PC-3 (cell line): ENCODE measurements at regions not wholly inside any gene's neighbourhood (a gene's known extent, or its start where the extent isn't known, plus 50 kb on each side); places are given as distances from the start of the nearest gene placed in this dataset.

ENCODE experiments used
- ATAC-seq: fragments of 200-7000 bp; cut with Tn5 transposase; 2 replicates; pipeline ENCODE4 v1.9.1; 2020; ENCODE audit warnings: mild to moderate bottlenecking, moderate library complexity
- BruUV-seq: library from RNA; stranded (reverse); fragments of 400-500 nt; replicated peaks from 2 replicates; lab custom pipeline; 2021; lab: Mats Ljungman, UMichigan
- CTCF ChIA-PET: fragments of 300-600 bp; sonication (Branson Sonifier 250); formaldehyde crosslinking; loops from one replicate; lab custom pipeline; 2022; ENCODE audit warnings: antibody characterized with exemption; lab: Charles Lee
- POLR2A ChIA-PET: fragments of 300-600 bp; sonication (Branson Sonifier 250); formaldehyde crosslinking; loops from one replicate; lab custom pipeline; 2022; ENCODE audit warnings: antibody characterized with exemption; ENCODE audit not compliant: unreplicated experiment; lab: Charles Lee
- DNase-seq: peaks from one replicate; pipeline ENCODE4 v3.0.0-alpha.2; 2015
- H2AFZ ChIP-seq: fragments of 300-600 bp; sonication (generic); 2 replicates; pipeline ENCODE4 v1.6.0; 2016; ENCODE audit warnings: antibody characterized with exemption, low read length
- H3F3A ChIP-seq: fragments of 300-600 bp; sonication (generic); one replicate; pipeline ENCODE4 v1.6.0; 2017; ENCODE audit warnings: antibody characterized with exemption, low read length, control low read depth, mild to moderate bottlenecking; ENCODE audit not compliant: unreplicated experiment
- H3K27ac ChIP-seq: fragments of 300-600 bp; sonication (generic); 2 replicates; pipeline ENCODE4 v1.5.1; 2016; ENCODE audit warnings: mild to moderate bottlenecking, low read length
- H3K27me3 ChIP-seq: fragments of 300-600 bp; sonication (generic); 2 replicates; pipeline ENCODE4 v1.6.1; 2016; ENCODE audit warnings: low read length, mixed read lengths
- H3K36me3 ChIP-seq: fragments of 300-600 bp; sonication (generic); 2 replicates; pipeline ENCODE4 v1.6.1; 2016; ENCODE audit warnings: low read depth, mixed run types, low read length, mixed read lengths
- H3K4me1 ChIP-seq: fragments of 300-600 bp; sonication (generic); 2 replicates; pipeline ENCODE4 v1.5.1; 2016; ENCODE audit warnings: low read length; ENCODE audit not compliant: insufficient read depth
- H3K4me2 ChIP-seq: fragments of 300-600 bp; sonication (generic); 2 replicates; pipeline ENCODE4 v1.6.0; 2016; ENCODE audit warnings: low read length
- H3K4me3 ChIP-seq: fragments of 300-600 bp; sonication (generic); 2 replicates; pipeline ENCODE4 v1.5.1; 2016; ENCODE audit warnings: mild to moderate bottlenecking, low read length, mixed read lengths
- H3K79me2 ChIP-seq: fragments of 300-600 bp; sonication (generic); 2 replicates; pipeline ENCODE4 v1.6.1; 2017; ENCODE audit warnings: low read length, mixed read lengths
- H3K9ac ChIP-seq: fragments of 300-600 bp; sonication (generic); 2 replicates; pipeline ENCODE4 v1.6.0; 2016; ENCODE audit warnings: mild to moderate bottlenecking, low read length
- H3K9me2 ChIP-seq: fragments of 300-600 bp; sonication (generic); replicated peaks from 2 replicates; pipeline ENCODE4 v1.6.1; 2016; ENCODE audit warnings: mixed run types, low read length, mixed read lengths
- H3K9me3 ChIP-seq: fragments of 300-600 bp; sonication (generic); 2 replicates; pipeline ENCODE4 v1.6.1; 2016; ENCODE audit warnings: low read length, mixed read lengths
- H4K20me1 ChIP-seq: fragments of 300-600 bp; sonication (generic); 2 replicates; pipeline ENCODE4 v1.6.1; 2016; ENCODE audit warnings: low read length, mixed read lengths
- EZH2 ChIP-seq: fragments of 300-600 bp; sonication (generic); IDR thresholded peaks from one replicate; pipeline ENCODE4 v1.6.1; 2017; ENCODE audit warnings: antibody characterized with exemption, mild to moderate bottlenecking, low read length; ENCODE audit not compliant: unreplicated experiment
- EZH2phosphoT487 ChIP-seq: fragments of 300-600 bp; sonication (generic); IDR thresholded peaks from 2 replicates; pipeline ENCODE4 v1.6.1; 2018; ENCODE audit warnings: mild to moderate bottlenecking, antibody characterized with exemption, low read length, borderline replicate concordance
- intact Hi-C: fragments of 100-400 bp; cut with micrococcal nuclease; formaldehyde crosslinking; loops from 2 replicates; pipeline ENCODE4 v1.9.0; 2023
- TF ChIP-seq, protein P1 (sequence below): fragments of 300-600 bp; sonication (generic); conservative IDR thresholded peaks from 2 replicates; pipeline ENCODE4 v1.5.1; 2017; ENCODE audit warnings: antibody characterized with exemption, low read depth, mild to moderate bottlenecking, low read length

GRCh38 chr6:113644861-113645575, 212.1 kb upstream of the MARCKS start:
- Histone ChIP-seq H2AFZ (peak overlapping the region; percentile 30), H3K9me3 (no peaks in the 10 kb centered on the region), H3K9me2 (no peaks in the 10 kb centered on the region), H3K4me3 (no peak overlapping the region), H3K4me2 (peak overlapping the region; percentile 50), H3K4me1 (peaks cover 35% of the 10 kb centered on the region), H3K27ac (peak overlapping the region; percentile 81), H3F3A (no peaks in the 10 kb centered on the region), H3K79me2 (no peaks in the 10 kb centered on the region), H3K36me3 (no peaks in the 10 kb centered on the region), H3K9ac (peak overlapping the region; percentile 43), H4K20me1 (no peaks in the 10 kb centered on the region), H3K27me3 (no peaks in the 10 kb centered on the region)
- TF ChIP-seq, protein P1, sequence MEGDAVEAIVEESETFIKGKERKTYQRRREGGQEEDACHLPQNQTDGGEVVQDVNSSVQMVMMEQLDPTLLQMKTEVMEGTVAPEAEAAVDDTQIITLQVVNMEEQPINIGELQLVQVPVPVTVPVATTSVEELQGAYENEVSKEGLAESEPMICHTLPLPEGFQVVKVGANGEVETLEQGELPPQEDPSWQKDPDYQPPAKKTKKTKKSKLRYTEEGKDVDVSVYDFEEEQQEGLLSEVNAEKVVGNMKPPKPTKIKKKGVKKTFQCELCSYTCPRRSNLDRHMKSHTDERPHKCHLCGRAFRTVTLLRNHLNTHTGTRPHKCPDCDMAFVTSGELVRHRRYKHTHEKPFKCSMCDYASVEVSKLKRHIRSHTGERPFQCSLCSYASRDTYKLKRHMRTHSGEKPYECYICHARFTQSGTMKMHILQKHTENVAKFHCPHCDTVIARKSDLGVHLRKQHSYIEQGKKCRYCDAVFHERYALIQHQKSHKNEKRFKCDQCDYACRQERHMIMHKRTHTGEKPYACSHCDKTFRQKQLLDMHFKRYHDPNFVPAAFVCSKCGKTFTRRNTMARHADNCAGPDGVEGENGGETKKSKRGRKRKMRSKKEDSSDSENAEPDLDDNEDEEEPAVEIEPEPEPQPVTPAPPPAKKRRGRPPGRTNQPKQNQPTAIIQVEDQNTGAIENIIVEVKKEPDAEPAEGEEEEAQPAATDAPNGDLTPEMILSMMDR, result no peak
- TF ChIP-seq EZH2 (no peak), EZH2phosphoT487 (no peak)
- POLR2A ChIA-PET, result no interaction called here
- no TSS peak for BruUV-seq
- CTCF ChIA-PET, result no interaction called here
- peak; percentile 78 for DNase-seq
- intact Hi-C loops, result loop anchor here (5.0 kb wide), 1 partner anchor 47 kb away; no protein-coding TSS in a partner anchor
- ATAC-seq, result peak; percentile 35

- Histone ChIP-seq H2AFZ (peak overlapping the region; percentile 30), H3K4me3 (no peak overlapping the region), H4K20me1 (no peaks in the 10 kb centered on the region), H3K9ac (peak overlapping the region; percentile 43), H3K4me2 (peak overlapping the region; percentile 50), H3K36me3 (no peaks in the 10 kb centered on the region), H3K27ac (peak overlapping the region; percentile 81), H3F3A (no peaks in the 10 kb centered on the region), H3K27me3 (no peaks in the 10 kb centered on the region), H3K79me2 (no peaks in the 10 kb centered on the region), H3K9me3 (no peaks in the 10 kb centered on the region), H3K4me1 (peaks cover 35% of the 10 kb centered on the region), H3K9me2 (no peaks in the 10 kb centered on the region)
- ChIA-PET CTCF (no interaction called here), POLR2A (no interaction called here)
- DNase-seq (peak; percentile 74), ATAC-seq (peak; percentile 76)
- intact Hi-C loops, result loop anchor here (5.0 kb wide), 1 partner anchor 47 kb away; no protein-coding TSS in a partner anchor
- TF ChIP-seq EZH2, result no peak
- TF ChIP-seq EZH2phosphoT487, result no peak
- TF ChIP-seq, protein P1, result no peak
- no TSS peak for BruUV-seq
Measured at GRCh38 chr6:113645576-113645970, 211.6 kb upstream of the MARCKS start.

DNA sequence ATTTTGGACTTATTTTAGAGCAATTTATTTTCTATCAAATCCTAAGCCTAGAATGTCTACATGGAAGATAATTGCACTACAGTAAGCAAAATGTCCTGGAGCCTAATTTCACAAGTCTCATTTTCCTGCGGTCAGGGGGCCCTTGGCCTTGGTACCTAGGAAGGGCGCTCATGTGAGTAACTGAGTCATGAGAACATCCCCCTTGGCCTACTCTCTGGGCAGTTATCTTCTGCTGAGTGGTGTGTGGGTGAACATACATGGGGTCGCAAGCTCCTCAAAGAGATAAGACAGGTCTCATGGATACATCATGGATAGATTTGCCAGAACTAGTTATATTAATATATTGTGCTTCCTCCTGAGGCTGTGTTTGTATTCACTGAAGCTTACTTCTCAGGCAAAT, 211.2 kb upstream of the MARCKS start:
- H3K9me3 ChIP-seq, result no peaks in the 10 kb centered on the region
- H3K4me3 ChIP-seq, result no peak overlapping the region
- peaks cover 35% of the 10 kb centered on the region for H3K4me1 ChIP-seq
- no peak overlapping the region for H2AFZ ChIP-seq
- H3K4me2 ChIP-seq, result no peak overlapping the region
- no peak for DNase-seq
- CTCF ChIA-PET, result no interaction called here
- POLR2A ChIA-PET, result no interaction called here
- BruUV-seq, result no TSS peak
- no peaks in the 10 kb centered on the region for H3K27me3 ChIP-seq
- no peaks in the 10 kb centered on the region for H3K36me3 ChIP-seq
- H3K27ac ChIP-seq, result peak overlapping the region; percentile 81; the same call in 1 of the 2 replicates
- no peaks in the 10 kb centered on the region for H4K20me1 ChIP-seq
- no peak overlapping the region for H3K9ac ChIP-seq
- intact Hi-C loops, result loop anchor here (5.0 kb wide), 1 partner anchor 46 kb away; no protein-coding TSS in a partner anchor
- H3K79me2 ChIP-seq, result no peaks in the 10 kb centered on the region
- H3F3A ChIP-seq, result no peaks in the 10 kb centered on the region
- ATAC-seq, result no peak
- TF ChIP-seq, protein P1, result no peak
- TF ChIP-seq EZH2phosphoT487 (no peak), EZH2 (no peak)
- H3K9me2 ChIP-seq, result no peaks in the 10 kb centered on the region
